Suppressor macrophage treated with lipopolysaccharide for 4 hours (primary cell): ENCODE measurements at regions not wholly inside any gene's neighbourhood (a gene's known extent, or its start where the extent isn't known, plus 50 kb on each side); places are given as distances from the start of the nearest gene placed in this dataset.
"Not testable (repeated sequence)": the region's sequence is repeated elsewhere in the genome, so short reads cannot be mapped to it uniquely, and the experiment has no call there.

Experiments used
- DNase-seq: peaks from one replicate; pipeline ENCODE4 v3.0.0-alpha.2; 2020

DNA sequence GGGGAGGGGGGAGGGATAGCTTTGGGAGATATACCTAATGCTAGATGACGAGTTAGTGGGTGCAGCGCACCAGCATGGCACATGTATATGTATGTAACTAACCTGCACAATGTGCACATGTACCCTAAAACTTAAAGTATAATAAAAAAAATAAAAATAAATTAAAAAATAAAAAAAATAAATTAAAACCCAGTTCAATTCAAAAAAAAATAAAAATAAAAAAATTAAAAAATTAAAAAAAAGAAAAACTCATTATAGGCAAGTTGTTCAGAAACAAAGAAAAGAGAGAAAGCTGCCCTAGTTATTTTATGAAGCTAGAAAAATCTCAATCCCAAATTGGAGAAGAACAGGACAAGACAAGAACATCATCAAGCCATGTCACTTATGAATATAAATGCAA, 147.5 kb upstream of the PRR20G start:
- DNase-seq: not testable (repeated sequence)

DNA sequence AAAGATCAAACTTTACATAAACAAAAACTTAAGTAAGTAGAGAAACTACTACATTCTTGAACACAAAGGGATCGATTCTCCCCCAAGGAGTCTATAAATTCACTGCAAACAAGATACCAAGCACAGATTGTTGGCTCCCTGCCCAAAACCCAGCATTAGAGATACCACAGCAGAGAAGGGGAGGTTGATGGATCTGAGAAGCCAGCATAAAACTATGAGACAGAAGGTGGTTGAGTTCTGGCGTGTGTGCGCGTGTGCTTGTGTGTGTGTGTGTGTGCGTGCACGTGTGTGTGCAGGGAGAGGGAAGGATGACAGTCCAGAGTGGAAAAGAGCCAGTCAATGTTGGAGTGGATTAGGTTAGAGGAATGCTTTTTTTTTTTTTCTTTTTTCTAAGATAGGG, 143.2 kb upstream of the PRR20G start:
- DNase-seq: no peak

DNA sequence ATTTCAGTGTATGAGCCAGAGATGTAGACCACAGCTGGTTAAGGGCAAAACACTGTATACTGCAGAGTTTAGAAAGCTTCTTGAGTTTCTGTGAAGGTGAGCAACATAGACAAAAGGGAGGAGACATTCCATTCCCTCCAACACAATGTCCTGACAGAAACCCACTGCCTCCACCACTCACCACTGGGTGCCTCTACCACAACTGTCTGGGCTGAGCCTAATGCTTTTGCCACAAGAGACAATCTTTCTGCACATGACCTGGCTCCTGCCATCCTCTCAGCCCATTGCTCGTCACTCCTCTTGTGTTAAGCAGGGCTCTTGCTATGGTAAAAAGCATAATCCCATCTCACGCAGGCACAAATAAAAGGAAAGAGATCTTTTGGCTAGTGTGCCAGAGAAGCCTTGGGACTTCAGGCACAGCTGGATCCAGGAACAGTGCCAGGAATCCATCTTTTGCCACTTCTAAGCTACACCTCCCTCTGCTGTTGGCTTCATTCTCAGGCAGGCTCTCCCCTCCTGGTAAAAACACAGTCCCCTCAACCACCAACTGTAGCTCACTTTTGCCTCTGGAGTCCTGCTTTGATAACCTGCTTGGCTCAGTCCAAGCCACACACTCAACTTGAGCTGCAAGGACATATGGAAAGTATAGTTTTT, 140.6 kb upstream of the PRR20G start:
- DNase-seq: no peak

DNA sequence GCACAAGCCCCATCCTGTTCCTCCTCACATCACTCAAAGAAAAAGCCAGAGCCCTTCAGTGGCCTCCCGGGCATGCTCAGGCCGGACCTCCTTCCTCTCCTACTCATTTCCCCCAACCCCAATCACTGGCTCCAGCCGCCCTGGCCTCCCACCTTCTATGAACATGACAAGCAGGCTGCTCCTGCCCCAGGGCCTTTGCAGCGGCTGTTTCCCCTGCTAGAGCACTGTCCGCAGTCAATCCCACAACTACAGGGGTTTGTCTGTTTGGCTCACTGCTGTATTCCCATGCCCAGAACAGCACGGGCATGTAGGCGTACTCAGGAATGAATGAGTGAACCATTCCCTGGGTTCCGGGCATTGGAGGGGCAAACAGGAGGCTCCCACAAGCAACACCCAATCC, 139.8 kb upstream of the PRR20G start:
- no peak for DNase-seq

DNA sequence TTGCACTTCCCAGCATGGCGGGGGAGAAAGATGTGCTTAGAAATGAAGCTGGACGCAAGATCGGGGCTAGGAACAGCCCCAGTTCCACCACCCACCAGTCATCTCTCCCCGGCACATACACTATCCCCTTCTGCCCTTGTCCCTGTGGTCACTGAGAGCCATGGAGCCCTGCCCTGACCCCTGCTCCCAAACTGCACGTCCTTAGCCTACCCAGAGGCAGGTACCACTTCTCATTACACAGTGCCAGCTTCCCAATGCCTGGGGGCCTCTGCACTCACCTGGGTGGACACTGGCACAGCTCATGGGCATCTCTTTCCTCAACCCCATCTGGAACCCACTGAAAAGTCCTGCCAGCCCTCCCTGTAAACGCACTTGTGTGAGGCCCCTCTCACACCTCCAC, 139.3 kb upstream of the PRR20G start:
- DNase-seq: no peak

DNA sequence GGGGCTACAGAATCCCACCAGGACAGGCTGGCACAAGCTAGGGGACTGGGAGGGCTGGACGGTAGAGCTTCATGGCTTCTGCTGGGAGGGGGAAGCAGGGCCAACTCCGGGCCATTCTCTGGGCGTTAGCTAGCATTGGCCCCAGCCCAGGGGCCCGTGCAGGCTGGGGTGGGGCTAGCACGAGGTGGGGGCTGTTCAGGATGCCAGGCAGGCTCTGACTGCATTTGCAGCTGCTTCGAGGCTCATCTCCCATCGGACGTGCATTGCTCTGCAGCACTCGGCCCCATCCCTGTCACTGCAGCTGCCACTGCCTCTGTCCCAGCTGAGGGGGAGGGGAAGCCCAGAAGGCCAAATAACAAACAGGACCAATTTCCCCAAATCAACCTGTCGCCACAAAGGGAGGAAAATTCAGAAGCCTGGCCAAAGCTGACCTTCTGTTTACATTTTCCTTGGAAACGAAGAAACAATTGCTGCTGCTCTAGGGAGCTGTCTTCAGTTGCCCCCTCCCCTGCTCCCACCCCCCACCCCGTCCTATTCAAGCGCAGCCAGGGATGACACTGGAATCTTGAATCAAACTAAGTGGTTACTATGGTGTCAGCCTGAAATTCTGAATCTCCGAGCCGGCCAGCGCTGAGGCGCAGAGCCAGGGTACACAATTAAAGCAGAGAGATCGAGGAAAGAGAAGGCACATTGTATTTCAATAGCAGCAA, 138.8 kb upstream of the PRR20G start:
- DNase-seq: no peak

DNA sequence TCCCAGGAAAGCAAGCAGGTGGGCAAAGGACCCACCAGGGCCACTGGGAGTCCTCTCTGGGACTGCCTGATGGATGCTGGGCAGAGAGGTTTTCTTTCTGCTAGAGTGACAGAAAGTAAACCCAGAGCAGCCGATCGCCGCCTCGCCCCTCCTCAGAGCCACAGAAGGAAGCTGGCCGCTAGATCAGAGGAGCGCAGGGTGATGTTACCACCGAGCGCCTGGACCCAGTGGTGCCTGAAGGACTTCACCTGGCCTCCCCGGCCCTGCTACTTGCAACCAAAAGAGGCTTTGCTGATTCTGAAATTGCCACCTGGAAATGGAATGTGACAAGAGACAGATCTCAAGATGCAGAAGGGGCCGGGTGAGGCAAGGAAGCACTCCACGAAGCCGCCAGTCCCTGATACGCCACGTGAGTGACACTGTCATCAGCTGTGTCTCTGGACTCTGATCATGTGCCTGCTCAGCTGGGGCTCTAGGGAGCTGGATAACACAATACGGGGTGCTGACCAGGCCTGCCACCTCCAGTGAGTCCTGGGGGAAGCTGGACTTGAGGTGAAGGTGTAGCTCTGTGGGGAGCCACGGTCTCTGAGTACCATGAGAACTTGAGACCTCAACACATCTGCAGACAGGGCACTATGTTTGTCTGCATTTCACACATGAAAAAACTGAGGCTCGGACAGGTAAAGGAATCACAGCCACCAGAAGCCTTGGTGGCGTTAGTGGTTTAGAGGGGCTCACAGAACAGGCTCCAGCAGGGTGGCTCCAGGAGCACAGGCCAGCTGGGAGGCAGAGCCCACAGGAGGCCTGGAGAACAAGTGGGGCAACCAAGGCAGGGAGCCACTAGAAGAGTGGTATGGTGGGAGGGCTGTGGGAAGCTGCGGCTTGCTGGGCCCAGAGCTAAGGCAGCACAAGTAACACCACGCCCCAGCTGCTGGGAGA, 137.9 kb upstream of the PRR20G start:
- DNase-seq: no peak

DNA sequence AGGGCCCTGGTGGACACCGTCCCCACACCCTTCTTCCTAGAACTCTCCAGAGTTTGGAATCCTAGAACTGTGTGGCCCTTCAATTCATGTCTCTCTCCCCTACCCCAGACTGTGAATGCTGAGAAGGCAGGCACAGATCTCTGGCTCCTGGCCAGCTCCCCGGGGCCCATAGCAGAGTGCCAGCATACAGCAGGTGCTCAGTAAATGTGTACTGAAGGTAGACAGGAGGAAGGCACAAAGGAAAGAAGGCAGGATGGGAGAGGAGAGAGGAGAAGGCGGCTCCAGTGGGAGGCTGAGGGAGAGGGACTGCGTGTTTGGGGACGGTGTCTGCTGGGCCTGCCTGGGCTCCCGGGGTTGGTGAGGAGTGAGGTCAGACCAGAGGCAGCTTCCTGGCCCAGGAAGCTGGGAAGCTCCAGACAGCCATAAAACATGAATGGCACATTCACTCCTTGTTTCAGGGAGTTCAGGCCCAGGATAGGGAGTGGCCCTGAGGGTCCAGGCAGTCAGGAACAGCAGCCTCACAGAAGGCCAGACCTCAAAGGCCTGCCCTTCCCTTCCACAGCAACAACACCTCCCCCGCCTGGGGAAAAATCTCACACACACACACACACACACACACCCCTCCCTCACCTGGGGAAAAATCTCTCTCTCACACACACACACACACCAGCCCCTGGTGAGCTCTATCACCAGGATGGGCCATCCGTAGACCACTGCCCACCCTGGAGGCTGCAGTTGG, 137.1 kb upstream of the PRR20G start:
- no peak for DNase-seq

DNA sequence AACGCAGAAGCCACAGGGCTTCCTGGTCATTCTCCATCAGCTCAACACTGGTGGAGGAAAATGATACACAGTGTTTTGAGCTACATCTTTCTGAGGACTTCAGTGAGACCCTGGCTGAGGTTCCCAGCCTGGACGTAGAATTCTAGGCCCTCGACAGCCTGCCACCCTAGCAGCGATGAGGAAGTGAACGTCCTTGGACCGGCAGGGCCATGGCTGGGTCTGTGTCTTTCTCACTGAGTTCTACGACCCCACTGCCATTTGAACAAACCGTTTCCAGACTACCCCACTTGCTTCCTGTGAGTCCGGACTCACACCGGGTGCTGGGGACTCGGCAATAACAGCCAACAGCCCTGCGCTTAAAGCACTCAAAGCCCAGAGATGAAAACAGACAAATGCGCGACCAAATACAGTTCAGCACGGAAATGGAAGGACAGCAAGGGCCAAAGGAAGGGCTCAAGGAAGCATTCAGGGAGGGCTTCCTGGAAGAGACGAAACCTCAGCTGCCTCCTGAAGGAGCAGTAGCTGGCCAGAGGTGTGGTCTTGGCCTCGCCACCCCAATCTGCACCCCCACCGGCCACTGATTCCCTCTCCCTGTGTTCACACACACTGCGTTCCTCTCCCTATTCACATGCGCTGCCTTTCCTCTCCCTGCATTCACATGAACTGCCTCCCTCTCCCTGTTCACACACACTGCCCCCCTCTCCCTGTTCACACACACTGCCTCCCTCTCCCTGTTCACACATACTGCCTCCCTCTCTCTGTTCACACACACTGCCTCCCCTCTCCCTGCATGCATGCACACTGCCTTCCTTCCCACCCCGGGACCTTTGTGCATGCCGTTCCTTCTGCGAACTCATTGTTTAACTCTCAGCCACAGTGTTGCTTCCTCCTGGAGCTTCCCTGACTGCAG, 136.3 kb upstream of the PRR20G start:
- DNase-seq: no peak

DNA sequence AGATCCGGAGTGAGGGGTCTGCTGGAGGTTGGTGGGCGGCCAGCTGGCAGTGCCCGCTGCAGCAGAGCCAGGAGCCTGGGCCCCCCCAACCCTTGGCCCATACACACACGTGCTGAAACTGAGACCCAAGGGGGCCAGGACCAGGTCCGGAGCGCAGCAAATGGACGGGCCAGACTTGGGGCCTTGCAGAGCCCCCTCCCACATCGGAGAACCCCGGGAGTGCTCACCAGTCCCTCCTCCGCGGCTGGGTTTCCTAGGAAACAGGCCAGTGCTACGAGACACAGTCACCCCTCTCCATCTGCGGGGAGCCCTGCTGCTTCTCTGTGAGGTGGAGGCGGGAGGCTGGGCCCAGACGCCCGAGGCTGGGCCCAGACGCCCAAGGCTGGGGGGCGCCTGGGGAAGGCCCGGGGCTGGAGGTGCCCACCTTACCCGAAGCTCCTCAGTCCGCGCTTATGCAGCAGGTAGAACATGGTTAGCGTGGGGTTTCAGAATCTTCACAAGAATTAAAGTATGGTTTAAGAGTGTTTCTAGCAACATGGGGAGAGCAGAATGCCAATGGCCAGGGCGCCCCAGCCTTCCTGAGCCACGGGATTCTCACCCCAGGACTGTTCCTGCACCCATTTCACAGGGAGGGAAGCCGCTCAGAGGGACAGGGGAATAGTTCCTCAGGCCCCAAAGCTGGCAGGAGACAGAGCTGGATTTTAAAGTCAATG, 135.0 kb upstream of the PRR20G start:
- DNase-seq: no peak

DNA sequence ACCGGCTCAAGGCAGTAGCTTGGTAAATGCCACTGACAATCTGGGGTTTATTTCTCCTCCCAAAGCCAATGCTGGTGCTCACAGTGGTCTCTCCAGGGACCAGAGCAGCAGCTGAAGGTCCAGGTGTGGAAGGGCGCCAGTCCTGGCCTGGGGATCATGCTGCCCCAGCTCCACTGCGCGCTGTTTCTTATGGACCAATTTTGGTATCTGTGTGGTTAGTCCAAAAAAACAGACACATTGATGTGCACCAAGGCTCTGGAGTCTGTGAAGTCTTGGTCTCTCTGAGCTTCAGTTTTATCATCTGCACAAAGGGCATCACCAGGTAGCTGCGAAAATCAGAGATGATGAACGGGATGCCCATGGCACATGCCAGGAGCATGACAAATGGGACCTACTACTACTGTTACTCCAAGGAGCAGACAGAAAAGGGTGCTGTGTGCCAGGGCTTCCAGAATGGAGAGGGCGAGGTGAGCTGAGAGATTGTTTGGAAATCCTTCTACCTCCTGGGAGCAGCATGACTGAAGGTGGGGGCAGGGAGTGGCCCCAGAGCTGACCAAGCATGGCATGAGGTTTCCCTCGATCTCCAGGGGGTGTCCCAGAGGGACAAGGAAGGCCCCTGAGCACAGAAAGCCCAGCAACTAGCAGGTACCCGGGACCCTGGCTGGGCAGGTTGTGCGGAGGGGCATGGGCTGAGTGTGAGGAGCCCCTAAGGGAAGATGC, 134.3 kb upstream of the PRR20G start:
- no peak for DNase-seq

DNA sequence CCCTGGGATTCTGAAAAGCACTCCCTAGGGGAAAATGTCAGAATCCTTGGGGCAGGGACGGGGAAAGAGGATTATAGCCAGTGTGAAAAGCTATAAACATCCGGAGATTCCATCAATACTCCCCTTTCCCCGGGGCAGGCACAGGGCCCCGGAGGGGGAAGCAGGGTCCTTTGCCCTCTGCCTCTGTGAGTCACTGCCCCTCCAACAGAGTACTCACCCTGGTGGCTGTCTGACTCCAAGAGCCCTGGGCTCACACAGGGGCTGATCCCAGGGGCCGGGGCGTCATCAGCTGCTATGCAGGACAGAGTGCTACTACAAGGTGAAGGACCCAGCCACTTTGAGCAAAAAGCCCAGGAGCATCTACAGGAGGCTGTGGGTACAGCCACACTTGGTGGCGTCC, 133.0 kb upstream of the PRR20G start:
- no peak for DNase-seq

DNA sequence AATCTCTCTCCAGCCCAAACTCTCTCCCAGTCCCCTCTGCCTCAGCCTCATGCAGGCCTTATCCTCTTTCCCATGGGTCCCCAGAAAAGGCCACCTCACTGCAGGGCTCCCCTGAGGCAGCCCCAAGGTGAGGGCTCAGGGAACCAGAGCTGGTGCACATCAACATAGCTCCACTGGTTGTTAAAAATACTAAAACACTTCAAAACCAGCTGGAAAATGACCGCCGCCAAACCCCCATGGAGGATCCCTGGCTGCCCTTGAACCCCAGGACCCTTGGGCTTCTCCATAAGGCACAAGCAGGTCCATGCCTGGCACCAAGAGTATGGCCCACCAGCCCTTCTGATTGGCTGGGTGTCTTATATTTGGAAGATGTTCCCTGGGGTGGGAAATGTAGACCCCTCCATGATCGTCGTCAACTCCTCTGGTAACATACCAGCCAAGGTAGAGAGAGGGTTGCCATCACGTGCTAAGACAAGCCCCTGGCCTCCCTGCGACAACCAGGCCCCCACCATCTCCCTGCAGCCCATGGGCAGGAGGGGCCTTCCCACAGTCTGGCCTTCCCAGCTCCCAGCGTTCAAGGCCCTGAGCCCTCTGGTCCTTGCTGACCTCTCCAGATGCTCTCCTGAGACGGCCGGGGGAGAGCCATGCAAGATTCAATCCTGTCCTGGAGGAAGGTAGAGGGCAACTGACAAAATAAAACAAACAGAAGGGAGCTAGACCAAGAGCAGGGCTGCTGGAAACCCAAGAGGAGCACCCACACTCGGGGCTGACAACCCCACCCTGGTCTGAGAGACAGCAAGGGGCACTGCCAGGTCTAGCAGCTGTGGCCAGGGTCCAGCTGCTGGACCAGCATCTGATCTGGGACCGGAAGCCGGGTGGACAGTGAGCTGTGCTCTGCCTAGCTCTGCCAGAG, 132.1 kb upstream of the PRR20G start:
- no peak for DNase-seq

DNA sequence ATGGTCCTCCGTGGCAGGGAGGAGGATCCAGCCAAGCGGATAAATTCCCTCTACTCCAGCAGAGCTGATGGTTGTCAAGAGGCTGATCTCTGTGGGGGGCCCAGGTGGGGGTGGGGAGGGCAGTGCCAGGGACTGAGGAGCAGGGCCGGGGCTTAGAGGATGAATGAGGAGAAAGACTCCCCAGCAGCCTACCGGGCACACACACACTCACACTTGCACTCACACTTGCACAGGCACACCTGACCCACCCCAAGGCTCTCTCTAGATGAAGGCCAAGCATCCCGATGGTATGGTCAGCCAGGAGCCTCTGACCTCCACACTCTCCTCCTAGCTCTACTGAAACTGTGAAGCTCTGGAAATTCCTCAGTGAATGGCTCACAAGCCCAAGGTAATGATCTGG, 131.3 kb upstream of the PRR20G start:
- DNase-seq: no peak

DNA sequence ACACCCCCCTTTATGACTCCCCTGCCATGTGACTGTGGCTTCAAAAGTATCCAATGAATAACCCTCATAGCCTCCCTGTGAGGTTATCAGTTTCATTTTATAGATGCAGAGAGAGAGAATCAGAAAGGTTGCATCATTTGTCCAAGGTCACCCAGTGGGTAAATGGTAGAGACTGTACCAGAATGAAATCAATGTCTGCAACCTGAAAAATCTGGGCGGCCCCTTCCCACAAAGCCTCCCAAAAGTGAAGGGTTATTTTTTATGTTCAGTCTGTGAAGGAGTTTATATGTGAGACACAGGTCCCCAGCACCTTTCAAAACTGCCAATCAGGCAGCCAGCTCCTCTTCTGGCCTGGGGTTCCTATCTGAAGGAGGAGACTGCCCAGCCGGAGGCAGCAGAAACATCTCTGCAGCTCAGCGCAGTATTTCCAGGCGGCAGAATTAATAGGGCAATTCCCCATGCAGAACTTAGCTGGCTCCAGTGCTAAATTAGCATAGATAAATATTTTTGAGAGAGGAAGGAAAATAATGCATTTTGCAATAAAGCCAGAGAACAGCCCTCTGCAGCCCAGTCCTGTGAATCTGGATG, 130.8 kb upstream of the PRR20G start:
- DNase-seq: no peak

DNA sequence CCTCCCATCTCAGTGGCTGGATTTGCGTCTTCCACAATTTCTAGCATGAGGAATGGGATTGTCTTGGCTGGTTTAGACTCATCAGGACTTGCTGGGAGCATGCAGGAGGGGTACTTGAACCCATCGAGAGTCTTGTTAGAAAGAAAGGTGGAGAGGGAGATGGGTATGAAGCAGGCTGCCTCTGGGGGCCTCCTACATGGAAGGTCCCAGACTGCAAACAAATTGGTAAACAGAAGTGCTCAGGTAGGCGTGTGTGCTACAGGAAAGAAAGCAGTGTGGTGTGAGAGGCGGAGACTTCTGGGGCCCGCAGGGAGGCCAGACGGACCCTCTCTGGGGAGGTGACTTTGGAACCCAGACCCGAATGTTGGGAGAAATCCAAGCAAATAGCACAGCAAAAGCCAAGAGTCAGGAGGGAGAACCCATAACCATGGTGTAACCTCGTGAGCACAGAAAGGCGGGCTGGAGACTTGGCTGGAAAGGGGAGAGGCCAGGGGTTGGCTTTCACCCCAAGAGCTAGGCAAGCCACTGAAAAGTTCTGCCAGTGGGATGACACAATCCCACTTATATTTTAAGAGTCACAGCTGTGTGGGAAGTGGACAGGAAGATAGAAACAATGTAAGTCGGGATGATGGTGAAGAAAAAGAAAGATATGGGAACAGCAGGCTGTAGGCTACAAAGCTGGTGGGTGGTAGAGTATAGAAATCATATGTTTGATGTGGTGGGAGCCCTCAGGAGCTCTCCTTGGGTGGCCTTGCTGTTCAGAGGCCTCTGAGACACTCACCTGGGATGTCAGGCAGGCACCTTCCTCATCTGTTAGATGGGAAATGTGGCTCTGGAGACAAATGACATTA, 130.1 kb upstream of the PRR20G start:
- DNase-seq: no peak

DNA sequence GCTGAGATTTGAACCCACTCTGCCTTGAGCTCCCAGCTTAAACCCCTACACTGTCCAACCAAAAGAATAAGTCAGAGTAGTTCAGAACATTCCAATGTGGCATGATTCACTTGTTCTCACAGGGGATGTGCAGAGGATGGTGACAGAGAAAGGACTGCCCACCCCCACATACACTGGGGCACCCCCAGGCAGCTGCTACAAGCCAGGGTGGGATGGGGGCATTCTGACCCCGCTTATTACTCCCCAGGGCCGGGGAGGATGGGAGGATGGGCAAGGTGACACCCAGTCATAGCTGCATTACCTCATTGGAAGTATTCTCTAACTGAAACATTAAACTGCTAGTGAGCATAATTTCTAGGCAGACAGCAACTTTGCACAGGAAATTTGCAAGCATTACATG, 126.0 kb upstream of the PRR20G start:
- DNase-seq: no peak

DNA sequence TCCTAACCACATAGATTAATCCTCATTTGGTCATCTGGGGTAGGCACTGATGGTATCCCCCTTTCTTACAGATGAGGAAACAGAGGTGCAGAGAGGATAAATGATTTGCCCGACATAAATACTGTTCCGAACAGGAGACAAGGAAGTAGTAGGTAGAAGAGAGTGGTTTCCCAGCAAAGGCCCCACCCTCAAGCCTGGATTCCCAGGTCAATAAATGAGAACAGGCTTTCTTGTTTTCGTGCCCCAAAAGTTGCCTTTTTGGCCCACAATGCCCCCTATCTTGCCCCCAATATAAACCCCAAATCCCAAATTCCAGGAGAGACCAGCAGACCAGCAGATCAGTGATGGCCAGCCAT, 125.5 kb upstream of the PRR20G start:
- no peak for DNase-seq
